Testis (tissue), 2 donors: ENCODE measurements at regions not wholly inside any gene's neighbourhood (a gene's known extent, or its start where the extent isn't known, plus 50 kb on each side); places are given as distances from the start of the nearest gene placed in this dataset.

ENCODE experiments used
- POLR2A ChIP-seq: fragments of 450-650 bp; IDR thresholded peaks from one replicate; pipeline ENCODE4 v1.6.1; 2017; ENCODE audit warnings: antibody characterized with exemption, mild to moderate bottlenecking, moderate library complexity
- TF ChIP-seq, protein P1 (sequence below), 3 experiments: fragments of 450-650 bp in 2 of 3; fragments of 200-600 bp in 1 of 3; sonication (generic) in 1 of 3; IDR thresholded peaks; one replicate each; pipeline ENCODE4 v1.5.1; 2016 to 2019; ENCODE audit warnings: antibody characterized with exemption in 3 of 3, mild to moderate bottlenecking in 2 of 3, moderate library complexity in 1 of 3

- TF ChIP-seq, protein P1, sequence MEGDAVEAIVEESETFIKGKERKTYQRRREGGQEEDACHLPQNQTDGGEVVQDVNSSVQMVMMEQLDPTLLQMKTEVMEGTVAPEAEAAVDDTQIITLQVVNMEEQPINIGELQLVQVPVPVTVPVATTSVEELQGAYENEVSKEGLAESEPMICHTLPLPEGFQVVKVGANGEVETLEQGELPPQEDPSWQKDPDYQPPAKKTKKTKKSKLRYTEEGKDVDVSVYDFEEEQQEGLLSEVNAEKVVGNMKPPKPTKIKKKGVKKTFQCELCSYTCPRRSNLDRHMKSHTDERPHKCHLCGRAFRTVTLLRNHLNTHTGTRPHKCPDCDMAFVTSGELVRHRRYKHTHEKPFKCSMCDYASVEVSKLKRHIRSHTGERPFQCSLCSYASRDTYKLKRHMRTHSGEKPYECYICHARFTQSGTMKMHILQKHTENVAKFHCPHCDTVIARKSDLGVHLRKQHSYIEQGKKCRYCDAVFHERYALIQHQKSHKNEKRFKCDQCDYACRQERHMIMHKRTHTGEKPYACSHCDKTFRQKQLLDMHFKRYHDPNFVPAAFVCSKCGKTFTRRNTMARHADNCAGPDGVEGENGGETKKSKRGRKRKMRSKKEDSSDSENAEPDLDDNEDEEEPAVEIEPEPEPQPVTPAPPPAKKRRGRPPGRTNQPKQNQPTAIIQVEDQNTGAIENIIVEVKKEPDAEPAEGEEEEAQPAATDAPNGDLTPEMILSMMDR (IDR thresholded peaks at IDR 0.05), result no peak
- TF ChIP-seq POLR2A, result no peak
Measured at GRCh38 chr14:81633496-81633895, 99.8 kb upstream of the SEL1L start.
